Mononuclear cell (primary cell): ENCODE measurements at regions not wholly inside any gene's neighbourhood (a gene's known extent, or its start where the extent isn't known, plus 50 kb on each side); places are given as distances from the start of the nearest gene placed in this dataset.
"Not testable (repeated sequence)": the region's sequence is repeated elsewhere in the genome, so short reads cannot be mapped to it uniquely, and the experiment has no call there.

Experiments used
- H3K27me3 ChIP-seq: 2 replicates; pipeline ENCODE4 v1.6.0; 2011; ENCODE audit warnings: low read length, control low read depth; ENCODE audit not compliant: insufficient read depth
- H3K4me1 ChIP-seq: 2 replicates; pipeline ENCODE4 v1.5.1; 2011; ENCODE audit warnings: mild to moderate bottlenecking, low read length, control low read depth; ENCODE audit not compliant: insufficient read depth
- H3K4me3 ChIP-seq: 2 replicates; pipeline ENCODE4 v1.5.1; 2011; ENCODE audit warnings: mild to moderate bottlenecking, low read length, moderate library complexity
- H3K9me3 ChIP-seq: 2 replicates; pipeline ENCODE4 v1.5.1; 2011; ENCODE audit warnings: low read depth, mild to moderate bottlenecking, control low read depth, low read length

GRCh38 chr4:118592289-118592688 is 92.9 kb upstream of the METTL14 start:
- Histone ChIP-seq H3K4me3 (peak overlapping the region; percentile 50), H3K4me1 (peaks cover 13% of the 10 kb centered on the region)
- not testable (repeated sequence) for H3K27me3 ChIP-seq, H3K9me3 ChIP-seq

- not testable (repeated sequence) for H3K9me3 ChIP-seq, H3K27me3 ChIP-seq, H3K4me3 ChIP-seq, H3K4me1 ChIP-seq
Measured at GRCh38 chr4:118595883-118596282, 89.3 kb upstream of the METTL14 start.

GRCh38 chr4:118625097-118625496 is 60.1 kb upstream of the METTL14 start:
- not testable (repeated sequence) for H3K4me3 ChIP-seq, H3K4me1 ChIP-seq, H3K9me3 ChIP-seq, H3K27me3 ChIP-seq

- not testable (repeated sequence) for H3K27me3 ChIP-seq, H3K4me3 ChIP-seq, H3K9me3 ChIP-seq
Measured at GRCh38 chr4:118629697-118630096, 55.5 kb upstream of the METTL14 start.

GRCh38 chr4:118630897-118631296 is 54.3 kb upstream of the METTL14 start:
- H3K4me1 ChIP-seq, H3K4me3 ChIP-seq, H3K9me3 ChIP-seq, H3K27me3 ChIP-seq: not testable (repeated sequence)

More at GRCh38 chr4:118629697-118630096, 55.5 kb upstream of the METTL14 start:
- not testable (repeated sequence) for H3K4me1 ChIP-seq

GRCh38 chr4:118631321-118632050 is 53.7 kb upstream of the METTL14 start:
- not testable (repeated sequence) for H3K27me3 ChIP-seq, H3K9me3 ChIP-seq, H3K4me3 ChIP-seq, H3K4me1 ChIP-seq

- not testable (repeated sequence) for H3K4me1 ChIP-seq, H3K9me3 ChIP-seq, H3K4me3 ChIP-seq, H3K27me3 ChIP-seq
Measured at GRCh38 chr4:118633476-118633875, 51.7 kb upstream of the METTL14 start.

- H3K4me1 ChIP-seq, H3K4me3 ChIP-seq, H3K27me3 ChIP-seq, H3K9me3 ChIP-seq: not testable (repeated sequence)
Measured at GRCh38 chr4:118634126-118634875, 50.9 kb upstream of the METTL14 start.
